ENCODE measurements at regions not wholly inside any gene's neighbourhood (a gene's known extent, or its start where the extent isn't known, plus 50 kb on each side); places are given as distances from the start of the nearest gene placed in this dataset.

DNA sequence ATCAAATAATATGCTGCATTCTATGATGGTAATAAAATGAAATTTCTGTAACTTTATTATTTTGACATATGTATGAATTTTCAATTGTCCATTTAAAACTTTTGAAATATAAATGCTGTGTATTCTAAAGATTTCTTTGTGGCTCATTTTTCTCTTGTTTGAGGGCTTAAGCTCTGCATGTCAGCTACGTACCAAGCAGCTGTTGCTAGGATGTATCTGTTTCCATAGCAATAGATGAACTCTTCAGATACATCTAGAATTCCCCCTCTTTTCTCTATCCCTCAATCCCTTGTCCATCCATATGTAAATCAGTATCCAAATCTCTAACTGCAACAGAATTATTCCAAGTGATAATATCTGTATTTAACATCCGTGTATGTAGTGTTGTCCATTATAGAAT lies 76.5 kb upstream of the OPRM1 start:
- TF ChIP-seq L3MBTL2 (conservative IDR thresholded peaks at IDR 0.05) (no peak), CTBP1 (IDR thresholded peaks at IDR 0.05; ENCODE audit: borderline replicate concordance) (no peak), FOXM1 (IDR thresholded peaks at IDR 0.05; ENCODE audit: borderline replicate concordance) (no peak), TARDBP (IDR thresholded peaks at IDR 0.05) (no peak), BHLHE40 (IDR thresholded peaks at IDR 0.05; ENCODE audit: borderline replicate concordance) (no peak), PKNOX1 (IDR thresholded peaks at IDR 0.05) (no peak), HDGF (IDR thresholded peaks at IDR 0.05; ENCODE audit: borderline replicate concordance) (no peak), ARNT (IDR thresholded peaks at IDR 0.05) (no peak), ZNF384 (IDR thresholded peaks at IDR 0.05) (no peak), SUZ12 (IDR thresholded peaks at IDR 0.05) (no peak), ELF4 (IDR thresholded peaks at IDR 0.05) (no peak), FOXK2 (IDR thresholded peaks at IDR 0.05) (no peak), SP1 (IDR thresholded peaks at IDR 0.05) (no peak), LEF1 (IDR thresholded peaks at IDR 0.05; ENCODE audit: borderline replicate concordance) (no peak), FOXA1 (IDR thresholded peaks at IDR 0.05) (no peak), NFRKB (IDR thresholded peaks at IDR 0.05) (no peak)
- ChIA-PET CTCF (no interaction called here), POLR2A (no interaction called here)
- no peak for DNase-seq (ENCODE audit: extremely low spot score)

GRCh38 chr6:153960741-153961140 lies 78.3 kb upstream of the OPRM1 start:
- TF ChIP-seq HDGF (IDR thresholded peaks at IDR 0.05; ENCODE audit: borderline replicate concordance) (no peak), CTBP1 (IDR thresholded peaks at IDR 0.05; ENCODE audit: borderline replicate concordance) (no peak), LEF1 (IDR thresholded peaks at IDR 0.05; ENCODE audit: borderline replicate concordance) (no peak), FOXA1 (IDR thresholded peaks at IDR 0.05) (no peak), FOXK2 (IDR thresholded peaks at IDR 0.05) (no peak), ARNT (IDR thresholded peaks at IDR 0.05) (no peak), ELF4 (IDR thresholded peaks at IDR 0.05) (no peak), SP1 (IDR thresholded peaks at IDR 0.05) (no peak), L3MBTL2 (conservative IDR thresholded peaks at IDR 0.05) (no peak), PKNOX1 (IDR thresholded peaks at IDR 0.05) (no peak), TARDBP (IDR thresholded peaks at IDR 0.05) (no peak), NFRKB (IDR thresholded peaks at IDR 0.05) (no peak), ZNF384 (IDR thresholded peaks at IDR 0.05) (no peak), BHLHE40 (IDR thresholded peaks at IDR 0.05; ENCODE audit: borderline replicate concordance) (no peak), SUZ12 (IDR thresholded peaks at IDR 0.05) (no peak)
- POLR2A ChIA-PET = no interaction called here
- DNase-seq (ENCODE audit: extremely low spot score) = no peak
- CTCF ChIA-PET = interaction anchor here (1.0 kb wide), 1 partner anchor 12 kb away, joined by 3 read pairs; no protein-coding TSS in a partner anchor

GRCh38 chr6:153960281-153960680 lies 78.8 kb upstream of the OPRM1 start:
- no peak for DNase-seq (ENCODE audit: extremely low spot score)
- TF ChIP-seq ZNF384 (IDR thresholded peaks at IDR 0.05) (no peak), ELF4 (IDR thresholded peaks at IDR 0.05) (no peak), PKNOX1 (IDR thresholded peaks at IDR 0.05) (no peak), FOXM1 (IDR thresholded peaks at IDR 0.05; ENCODE audit: borderline replicate concordance) (no peak), ARNT (IDR thresholded peaks at IDR 0.05) (no peak), FOXA1 (IDR thresholded peaks at IDR 0.05) (no peak), NFRKB (IDR thresholded peaks at IDR 0.05) (no peak), TARDBP (IDR thresholded peaks at IDR 0.05) (no peak), CTBP1 (IDR thresholded peaks at IDR 0.05; ENCODE audit: borderline replicate concordance) (no peak), BHLHE40 (IDR thresholded peaks at IDR 0.05; ENCODE audit: borderline replicate concordance) (no peak), SUZ12 (IDR thresholded peaks at IDR 0.05) (no peak), HDGF (IDR thresholded peaks at IDR 0.05; ENCODE audit: borderline replicate concordance) (no peak), FOXK2 (IDR thresholded peaks at IDR 0.05) (no peak), SP1 (IDR thresholded peaks at IDR 0.05) (no peak)
- CTCF ChIA-PET = interaction anchor here (1.0 kb wide), 1 partner anchor 12 kb away, joined by 3 read pairs; no protein-coding TSS in a partner anchor
- POLR2A ChIA-PET = no interaction called here

- no peak for DNase-seq (ENCODE audit: extremely low spot score)
- POLR2A ChIA-PET = no interaction called here
- no peak for TF ChIP-seq TARDBP (IDR thresholded peaks at IDR 0.05)
- TF ChIP-seq FOXM1 (IDR thresholded peaks at IDR 0.05; ENCODE audit: borderline replicate concordance) = no peak
- no peak for TF ChIP-seq CTBP1 (IDR thresholded peaks at IDR 0.05; ENCODE audit: borderline replicate concordance)
- no peak for TF ChIP-seq BHLHE40 (IDR thresholded peaks at IDR 0.05; ENCODE audit: borderline replicate concordance)
- no peak for TF ChIP-seq ZNF384 (IDR thresholded peaks at IDR 0.05)
- no peak for TF ChIP-seq L3MBTL2 (conservative IDR thresholded peaks at IDR 0.05)
- TF ChIP-seq ARNT (IDR thresholded peaks at IDR 0.05) = no peak
- TF ChIP-seq LEF1 (IDR thresholded peaks at IDR 0.05; ENCODE audit: borderline replicate concordance) = no peak
- no peak for TF ChIP-seq FOXK2 (IDR thresholded peaks at IDR 0.05)
- TF ChIP-seq SUZ12 (IDR thresholded peaks at IDR 0.05) = no peak
- CTCF ChIA-PET = no interaction called here
These were observed 79.8 kb upstream of the OPRM1 start for GRCh38 chr6:153959276-153959675.

GRCh38 chr6:153958860-153959259 lies 80.2 kb upstream of the OPRM1 start:
- no peak for TF ChIP-seq PKNOX1 (IDR thresholded peaks at IDR 0.05)
- TF ChIP-seq L3MBTL2 (conservative IDR thresholded peaks at IDR 0.05) = no peak
- TF ChIP-seq LEF1 (IDR thresholded peaks at IDR 0.05; ENCODE audit: borderline replicate concordance) = no peak
- TF ChIP-seq HDGF (IDR thresholded peaks at IDR 0.05; ENCODE audit: borderline replicate concordance) = no peak
- TF ChIP-seq SUZ12 (IDR thresholded peaks at IDR 0.05) = no peak
- no peak for TF ChIP-seq SP1 (IDR thresholded peaks at IDR 0.05)
- no peak for TF ChIP-seq NFRKB (IDR thresholded peaks at IDR 0.05)
- TF ChIP-seq TARDBP (IDR thresholded peaks at IDR 0.05) = no peak
- TF ChIP-seq ARNT (IDR thresholded peaks at IDR 0.05) = no peak
- TF ChIP-seq FOXK2 (IDR thresholded peaks at IDR 0.05) = no peak
- no peak for TF ChIP-seq CTBP1 (IDR thresholded peaks at IDR 0.05; ENCODE audit: borderline replicate concordance)
- TF ChIP-seq ZNF384 (IDR thresholded peaks at IDR 0.05) = no peak
- TF ChIP-seq BHLHE40 (IDR thresholded peaks at IDR 0.05; ENCODE audit: borderline replicate concordance) = no peak
- TF ChIP-seq ELF4 (IDR thresholded peaks at IDR 0.05) = no peak
- no peak for TF ChIP-seq FOXM1 (IDR thresholded peaks at IDR 0.05; ENCODE audit: borderline replicate concordance)
- TF ChIP-seq FOXA1 (IDR thresholded peaks at IDR 0.05) = no peak
- no peak for DNase-seq (ENCODE audit: extremely low spot score)
- ChIA-PET POLR2A (no interaction called here), CTCF (no interaction called here)

All from HEK293T (cell line).